Calu3 (cell line): ENCODE measurements at regions not wholly inside any gene's neighbourhood (a gene's known extent, or its start where the extent isn't known, plus 50 kb on each side); places are given as distances from the start of the nearest gene placed in this dataset.

Experiments
- BruUV-seq: library from RNA; stranded (reverse); fragments of 400-500 nt; replicated peaks from 2 replicates; lab custom pipeline; 2021; lab: Mats Ljungman, UMichigan
- CTCF ChIA-PET: fragments of 300-600 bp; sonication (Branson Sonifier 250); formaldehyde crosslinking; loops from one replicate; lab custom pipeline; 2022; ENCODE audit warnings: antibody characterized with exemption; lab: Charles Lee
- DNase-seq: peaks from one replicate; pipeline ENCODE4 v3.0.0; 2022
- H3K27ac Mint-ChIP-seq: one replicate; pipeline ENCODE4 v1.8.0; 2022; ENCODE audit warnings: mixed read lengths; ENCODE audit not compliant: unreplicated experiment
- H3K27me3 Mint-ChIP-seq: one replicate; pipeline ENCODE4 v1.8.0; 2022; ENCODE audit warnings: mixed read lengths; ENCODE audit not compliant: unreplicated experiment
- H3K36me3 Mint-ChIP-seq: one replicate; pipeline ENCODE4 v1.8.0; 2022; ENCODE audit warnings: mild to moderate bottlenecking, moderate library complexity, mixed read lengths; ENCODE audit not compliant: insufficient read depth, unreplicated experiment
- H3K4me1 Mint-ChIP-seq: one replicate; pipeline ENCODE4 v1.8.0; 2022; ENCODE audit warnings: mild to moderate bottlenecking, low read depth, mixed read lengths; ENCODE audit not compliant: unreplicated experiment
- H3K4me3 Mint-ChIP-seq: one replicate; pipeline ENCODE4 v1.8.0; 2022; ENCODE audit warnings: mild to moderate bottlenecking, low read depth, moderate library complexity, mixed read lengths; ENCODE audit not compliant: unreplicated experiment
- H3K9me3 Mint-ChIP-seq: one replicate; pipeline ENCODE4 v1.8.0; 2022; ENCODE audit warnings: low read depth, mixed read lengths; ENCODE audit not compliant: unreplicated experiment
- CTCF ChIP-seq: fragments of 200-600 bp; IDR thresholded peaks from one replicate; pipeline ENCODE4 v1.8.0; 2022; ENCODE audit warnings: antibody characterized with exemption; ENCODE audit not compliant: unreplicated experiment
- intact Hi-C: fragments of 100-400 bp; cut with micrococcal nuclease; formaldehyde crosslinking; loops from one replicate; pipeline ENCODE4 v1.10.0; 2022; ENCODE audit not compliant: unreplicated experiment

- Mint-ChIP-seq H3K4me1 (no peaks in the 10 kb centered on the region), H3K27me3 (no peaks in the 10 kb centered on the region), H3K36me3 (no peaks in the 10 kb centered on the region), H3K27ac (no peak overlapping the region), H3K4me3 (no peak overlapping the region), H3K9me3 (peaks cover 3% of the 10 kb centered on the region)
- intact Hi-C loops: no loop called here
- no peak for TF ChIP-seq CTCF
- CTCF ChIA-PET: no interaction called here
- no TSS peak for BruUV-seq
- DNase-seq: no peak
Measured at GRCh38 chr18:28504066-28504465, 327.1 kb upstream of the CDH2 start.

- CTCF ChIA-PET: no interaction called here
- Mint-ChIP-seq H3K36me3 (no peaks in the 10 kb centered on the region), H3K4me1 (no peaks in the 10 kb centered on the region), H3K27me3 (no peaks in the 10 kb centered on the region), H3K27ac (no peak overlapping the region), H3K9me3 (peaks cover 4% of the 10 kb centered on the region), H3K4me3 (no peak overlapping the region)
- no TSS peak for BruUV-seq
- TF ChIP-seq CTCF: no peak
- intact Hi-C loops: no loop called here
- no peak for DNase-seq
Measured at GRCh38 chr18:28494151-28494550, 317.2 kb upstream of the CDH2 start.

- no peak for DNase-seq
- Mint-ChIP-seq H3K9me3 (no peaks in the 10 kb centered on the region), H3K4me1 (no peaks in the 10 kb centered on the region), H3K4me3 (no peak overlapping the region), H3K36me3 (no peaks in the 10 kb centered on the region), H3K27me3 (no peaks in the 10 kb centered on the region), H3K27ac (no peak overlapping the region)
- intact Hi-C loops: no loop called here
- CTCF ChIA-PET: no interaction called here
- TF ChIP-seq CTCF: no peak
- BruUV-seq: no TSS peak
Measured at GRCh38 chr18:28485918-28486317, 309.0 kb upstream of the CDH2 start.

GRCh38 chr18:28485210-28485801 is 308.4 kb upstream of the CDH2 start:
- Mint-ChIP-seq H3K27ac (no peak overlapping the region), H3K4me1 (no peaks in the 10 kb centered on the region), H3K4me3 (no peak overlapping the region), H3K36me3 (no peaks in the 10 kb centered on the region), H3K27me3 (no peaks in the 10 kb centered on the region), H3K9me3 (no peaks in the 10 kb centered on the region)
- CTCF ChIA-PET: no interaction called here
- intact Hi-C loops: no loop called here
- no peak for DNase-seq
- TF ChIP-seq CTCF: no peak
- no TSS peak for BruUV-seq
